ENCODE measurements at regions not wholly inside any gene's neighbourhood (a gene's known extent, or its start where the extent isn't known, plus 50 kb on each side); places are given as distances from the start of the nearest gene placed in this dataset.

- TF ChIP-seq FOXA2 (IDR thresholded peaks at IDR 0.05) (no peak), ZBTB33 (IDR thresholded peaks at IDR 0.05) (no peak), NR2F2 (IDR thresholded peaks at IDR 0.05) (no peak), CTCF (IDR thresholded peaks at IDR 0.05; ENCODE audit: low read depth, low read length, missing input control) (no peak), RXRA (IDR thresholded peaks at IDR 0.05) (no peak), GABPA (IDR thresholded peaks at IDR 0.05 in 1 of 2, conservative IDR thresholded peaks at IDR 0.05 in 1 of 2) (no peak), TAF1 (conservative IDR thresholded peaks at IDR 0.05) (no peak), YY1 (IDR thresholded peaks at IDR 0.05) (no peak), SP1 (IDR thresholded peaks at IDR 0.05) (no peak), RAD21 (IDR thresholded peaks at IDR 0.05) (no peak)
- Histone ChIP-seq H3K27me3 (ENCODE audit: control insufficient read depth in 4 of 4, insufficient read depth in 4 of 4, low read length in 3 of 4) (no peaks in the 10 kb centered on the region), H3K9ac (ENCODE audit: low read depth in 1 of 2, low read length in 2 of 2) (peak overlapping the region in 1 of 2 donors; percentile 54), H3K36me3 (ENCODE audit: control insufficient read depth in 4 of 4, insufficient read depth in 3 of 4, low read depth in 1 of 4, low read length in 3 of 4) (no peaks in the 10 kb centered on the region), H3K27ac (ENCODE audit: low read depth in 1 of 2, low read length in 2 of 2) (peak overlapping the region in 1 of 2 donors; percentile 19), H3K4me3 (ENCODE audit: low read depth in 1 of 3, low read length in 3 of 3) (no peak overlapping the region), H3K4me1 (ENCODE audit: control insufficient read depth in 4 of 4, insufficient read depth in 4 of 4, low read length in 3 of 4) (peaks cover 29 to 69% (median 61%) of the 10 kb centered on the region in 4 donors), H3K9me3 (ENCODE audit: control insufficient read depth in 4 of 4, low read length in 3 of 4) (no peaks in the 10 kb centered on the region)
- no peak for DNase-seq (ENCODE audit: low spot score)
- 50% methylated on average over 12 of the region's 12 CpGs for WGBS
Measured at GRCh38 chr7:155224116-155224811, 73.4 kb upstream of the INSIG1 start.

- 84% methylated on average over 11 of the region's 11 CpGs for WGBS
- DNase-seq (ENCODE audit: low spot score): no peak
- TF ChIP-seq REST (IDR thresholded peaks at IDR 0.05): no peak
- TF ChIP-seq EGR1 (IDR thresholded peaks at IDR 0.05; ENCODE audit: low read depth in 2 of 2): no peak
- TF ChIP-seq RXRA (IDR thresholded peaks at IDR 0.05): no peak
- no peak for TF ChIP-seq SP1 (IDR thresholded peaks at IDR 0.05)
- TF ChIP-seq FOXA1 (IDR thresholded peaks at IDR 0.05): no peak
- no peak for TF ChIP-seq ATF3 (IDR thresholded peaks at IDR 0.05)
- TF ChIP-seq ZBTB33 (IDR thresholded peaks at IDR 0.05): no peak
- TF ChIP-seq HNF4A (conservative IDR thresholded peaks at IDR 0.05): no peak
- no peak for TF ChIP-seq YY1 (IDR thresholded peaks at IDR 0.05)
- no peak for TF ChIP-seq FOXA2 (IDR thresholded peaks at IDR 0.05)
- TF ChIP-seq TAF1 (conservative IDR thresholded peaks at IDR 0.05): no peak
- TF ChIP-seq MAX (IDR thresholded peaks at IDR 0.05): no peak
- TF ChIP-seq HNF4G (IDR thresholded peaks at IDR 0.05): no peak
Measured at GRCh38 chr7:155225095-155225494, 72.6 kb upstream of the INSIG1 start.

More at GRCh38 chr7:155225095-155225494, 72.6 kb upstream of the INSIG1 start:
- Histone ChIP-seq H3K4me1 (ENCODE audit: control insufficient read depth in 4 of 4, insufficient read depth in 4 of 4, low read length in 3 of 4) (peaks cover 27 to 66% (median 55%) of the 10 kb centered on the region in 4 donors), H3K36me3 (ENCODE audit: control insufficient read depth in 4 of 4, insufficient read depth in 3 of 4, low read depth in 1 of 4, low read length in 3 of 4) (no peaks in the 10 kb centered on the region), H3K9ac (ENCODE audit: low read depth in 1 of 2, low read length in 2 of 2) (no peak overlapping the region), H3K4me3 (ENCODE audit: low read depth in 1 of 3, low read length in 3 of 3) (no peak overlapping the region), H3K9me3 (ENCODE audit: control insufficient read depth in 4 of 4, low read length in 3 of 4) (no peaks in the 10 kb centered on the region), H3K27ac (ENCODE audit: low read depth in 1 of 2, low read length in 2 of 2) (no peak overlapping the region), H3K27me3 (ENCODE audit: control insufficient read depth in 4 of 4, insufficient read depth in 4 of 4, low read length in 3 of 4) (no peaks in the 10 kb centered on the region)
